ENCODE measurements at regions not wholly inside any gene's neighbourhood (a gene's known extent, or its start where the extent isn't known, plus 50 kb on each side); places are given as distances from the start of the nearest gene placed in this dataset.
"Not testable (repeated sequence)": the region's sequence is repeated elsewhere in the genome, so short reads cannot be mapped to it uniquely, and the experiment has no call there.

- Histone ChIP-seq H3K36me3 (ENCODE audit: insufficient read depth, low read length) (no peaks in the 10 kb centered on the region), H4K20me1 (ENCODE audit: insufficient read depth) (no peaks in the 10 kb centered on the region), H3K27ac (ENCODE audit: low read length) (no peak overlapping the region), H3K9ac (ENCODE audit: low read length) (no peak overlapping the region), H3K9me2 (ENCODE audit: insufficient read depth, low read length) (no peaks in the 10 kb centered on the region), H2AFZ (ENCODE audit: low read depth, low read length) (no peak overlapping the region), H3K4me2 (ENCODE audit: low read length) (no peak overlapping the region), H3K4me3 (ENCODE audit: low read length) (no peak overlapping the region), H3K9me3 (ENCODE audit: low read length) (no peaks in the 10 kb centered on the region), H3K27me3 (ENCODE audit: insufficient read depth, low read depth, low read length) (no peaks in the 10 kb centered on the region), H3K79me2 (replicated peaks; ENCODE audit: insufficient read depth, low read length) (no peaks in the 10 kb centered on the region), H3F3A (ENCODE audit: insufficient read depth, low read length, poor library complexity, severe bottlenecking) (no peaks in the 10 kb centered on the region)
- TF ChIP-seq POLR2AphosphoS5 (IDR thresholded peaks at IDR 0.05), result no peak
Observed at GRCh38 chr1:244155661-244156060, 104.6 kb downstream of the ZBTB18 start.

DNA sequence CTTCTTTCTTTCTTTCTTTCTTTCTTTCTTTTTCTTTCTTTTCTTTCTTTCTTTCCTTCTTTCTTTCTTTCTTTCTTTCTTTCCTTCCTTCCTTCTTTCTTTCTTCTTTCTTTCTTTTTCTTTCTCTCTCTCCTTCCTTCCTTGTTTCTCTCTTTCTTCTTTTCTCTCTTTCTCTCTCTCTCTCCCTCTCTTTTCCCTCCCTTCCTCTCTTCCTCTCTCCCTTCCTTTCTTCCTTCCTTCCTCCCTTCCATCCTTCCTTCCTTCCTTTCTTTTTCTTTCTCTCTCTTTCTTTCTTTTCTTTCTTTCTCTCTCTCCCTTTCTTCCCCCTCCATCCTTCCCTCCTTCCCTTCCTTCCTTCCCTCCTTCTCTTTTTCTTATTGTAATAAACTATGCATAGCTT, 105.5 kb downstream of the ZBTB18 start:
- H3K4me2 ChIP-seq (ENCODE audit: low read length); H3K4me3 ChIP-seq (ENCODE audit: low read length); H3K27ac ChIP-seq (ENCODE audit: low read length); H2AFZ ChIP-seq (ENCODE audit: low read depth, low read length); H3K9me3 ChIP-seq (ENCODE audit: low read length); H4K20me1 ChIP-seq (ENCODE audit: insufficient read depth); H3K27me3 ChIP-seq (ENCODE audit: insufficient read depth, low read depth, low read length); H3K9ac ChIP-seq (ENCODE audit: low read length); H3K36me3 ChIP-seq (ENCODE audit: insufficient read depth, low read length); H3F3A ChIP-seq (ENCODE audit: insufficient read depth, low read length, poor library complexity, severe bottlenecking); H3K9me2 ChIP-seq (ENCODE audit: insufficient read depth, low read length); H3K79me2 ChIP-seq (replicated peaks; ENCODE audit: insufficient read depth, low read length): not testable (repeated sequence)

- H2AFZ ChIP-seq (ENCODE audit: low read depth, low read length), result no peak overlapping the region
- H3K9ac ChIP-seq (ENCODE audit: low read length), result no peak overlapping the region
- no peaks in the 10 kb centered on the region for H3K27me3 ChIP-seq (ENCODE audit: insufficient read depth, low read depth, low read length)
- no peaks in the 10 kb centered on the region for H3K79me2 ChIP-seq (replicated peaks; ENCODE audit: insufficient read depth, low read length)
- H3K4me2 ChIP-seq (ENCODE audit: low read length), result no peak overlapping the region
- no peaks in the 10 kb centered on the region for H4K20me1 ChIP-seq (ENCODE audit: insufficient read depth)
- TF ChIP-seq RAD21 (conservative IDR thresholded peaks at IDR 0.05), result no peak
- TF ChIP-seq, protein P1, sequence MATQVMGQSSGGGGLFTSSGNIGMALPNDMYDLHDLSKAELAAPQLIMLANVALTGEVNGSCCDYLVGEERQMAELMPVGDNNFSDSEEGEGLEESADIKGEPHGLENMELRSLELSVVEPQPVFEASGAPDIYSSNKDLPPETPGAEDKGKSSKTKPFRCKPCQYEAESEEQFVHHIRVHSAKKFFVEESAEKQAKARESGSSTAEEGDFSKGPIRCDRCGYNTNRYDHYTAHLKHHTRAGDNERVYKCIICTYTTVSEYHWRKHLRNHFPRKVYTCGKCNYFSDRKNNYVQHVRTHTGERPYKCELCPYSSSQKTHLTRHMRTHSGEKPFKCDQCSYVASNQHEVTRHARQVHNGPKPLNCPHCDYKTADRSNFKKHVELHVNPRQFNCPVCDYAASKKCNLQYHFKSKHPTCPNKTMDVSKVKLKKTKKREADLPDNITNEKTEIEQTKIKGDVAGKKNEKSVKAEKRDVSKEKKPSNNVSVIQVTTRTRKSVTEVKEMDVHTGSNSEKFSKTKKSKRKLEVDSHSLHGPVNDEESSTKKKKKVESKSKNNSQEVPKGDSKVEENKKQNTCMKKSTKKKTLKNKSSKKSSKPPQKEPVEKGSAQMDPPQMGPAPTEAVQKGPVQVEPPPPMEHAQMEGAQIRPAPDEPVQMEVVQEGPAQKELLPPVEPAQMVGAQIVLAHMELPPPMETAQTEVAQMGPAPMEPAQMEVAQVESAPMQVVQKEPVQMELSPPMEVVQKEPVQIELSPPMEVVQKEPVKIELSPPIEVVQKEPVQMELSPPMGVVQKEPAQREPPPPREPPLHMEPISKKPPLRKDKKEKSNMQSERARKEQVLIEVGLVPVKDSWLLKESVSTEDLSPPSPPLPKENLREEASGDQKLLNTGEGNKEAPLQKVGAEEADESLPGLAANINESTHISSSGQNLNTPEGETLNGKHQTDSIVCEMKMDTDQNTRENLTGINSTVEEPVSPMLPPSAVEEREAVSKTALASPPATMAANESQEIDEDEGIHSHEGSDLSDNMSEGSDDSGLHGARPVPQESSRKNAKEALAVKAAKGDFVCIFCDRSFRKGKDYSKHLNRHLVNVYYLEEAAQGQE (IDR thresholded peaks at IDR 0.05; ENCODE audit: borderline replicate concordance), result no peak
- TF ChIP-seq SMC3 (conservative IDR thresholded peaks at IDR 0.05; ENCODE audit: poor library complexity), result no peak
- no peak for TF ChIP-seq TAF1 (IDR thresholded peaks at IDR 0.05; ENCODE audit: low read depth)
- TF ChIP-seq, protein P2, sequence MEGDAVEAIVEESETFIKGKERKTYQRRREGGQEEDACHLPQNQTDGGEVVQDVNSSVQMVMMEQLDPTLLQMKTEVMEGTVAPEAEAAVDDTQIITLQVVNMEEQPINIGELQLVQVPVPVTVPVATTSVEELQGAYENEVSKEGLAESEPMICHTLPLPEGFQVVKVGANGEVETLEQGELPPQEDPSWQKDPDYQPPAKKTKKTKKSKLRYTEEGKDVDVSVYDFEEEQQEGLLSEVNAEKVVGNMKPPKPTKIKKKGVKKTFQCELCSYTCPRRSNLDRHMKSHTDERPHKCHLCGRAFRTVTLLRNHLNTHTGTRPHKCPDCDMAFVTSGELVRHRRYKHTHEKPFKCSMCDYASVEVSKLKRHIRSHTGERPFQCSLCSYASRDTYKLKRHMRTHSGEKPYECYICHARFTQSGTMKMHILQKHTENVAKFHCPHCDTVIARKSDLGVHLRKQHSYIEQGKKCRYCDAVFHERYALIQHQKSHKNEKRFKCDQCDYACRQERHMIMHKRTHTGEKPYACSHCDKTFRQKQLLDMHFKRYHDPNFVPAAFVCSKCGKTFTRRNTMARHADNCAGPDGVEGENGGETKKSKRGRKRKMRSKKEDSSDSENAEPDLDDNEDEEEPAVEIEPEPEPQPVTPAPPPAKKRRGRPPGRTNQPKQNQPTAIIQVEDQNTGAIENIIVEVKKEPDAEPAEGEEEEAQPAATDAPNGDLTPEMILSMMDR (IDR thresholded peaks at IDR 0.05; ENCODE audit: poor library complexity, severe bottlenecking), result no peak
- no peak for TF ChIP-seq EP300 (conservative IDR thresholded peaks at IDR 0.05; ENCODE audit: poor library complexity, severe bottlenecking)
- no peak for TF ChIP-seq POLR2AphosphoS5 (IDR thresholded peaks at IDR 0.05)
- no peak for TF ChIP-seq EZH2 (IDR thresholded peaks at IDR 0.05; ENCODE audit: borderline replicate concordance, insufficient read depth, low read length, poor library complexity, severe bottlenecking)
- TF ChIP-seq MXI1 (conservative IDR thresholded peaks at IDR 0.05; ENCODE audit: poor library complexity, severe bottlenecking), result no peak
- H3F3A ChIP-seq (ENCODE audit: insufficient read depth, low read length, poor library complexity, severe bottlenecking), result no peaks in the 10 kb centered on the region
- H3K27ac ChIP-seq (ENCODE audit: low read length), result no peak overlapping the region
- no peaks in the 10 kb centered on the region for H3K9me3 ChIP-seq (ENCODE audit: low read length)
- no peak overlapping the region for H3K4me3 ChIP-seq (ENCODE audit: low read length)
- no peaks in the 10 kb centered on the region for H3K36me3 ChIP-seq (ENCODE audit: insufficient read depth, low read length)
- no peaks in the 10 kb centered on the region for H3K9me2 ChIP-seq (ENCODE audit: insufficient read depth, low read length)
Observed at GRCh38 chr1:244157731-244158438, 106.8 kb downstream of the ZBTB18 start.
